ENCODE measurements at regions not wholly inside any gene's neighbourhood (a gene's known extent, or its start where the extent isn't known, plus 50 kb on each side); places are given as distances from the start of the nearest gene placed in this dataset.
"Not testable (repeated sequence)": the region's sequence is repeated elsewhere in the genome, so short reads cannot be mapped to it uniquely, and the experiment has no call there.

GRCh38 chr1:212155219-212155618 is 119.7 kb downstream of the DTL start:
- no peak for DNase-seq

- no peak for DNase-seq
Measured at GRCh38 chr1:212157252-212157651, 121.7 kb downstream of the DTL start.

GRCh38 chr1:212158912-212159796 is 123.6 kb downstream of the DTL start:
- no peak for DNase-seq

GRCh38 chr1:212161231-212161781 is 123.9 kb upstream of the PPP2R5A start:
- no peak for DNase-seq

GRCh38 chr1:212162635-212163034 is 122.6 kb upstream of the PPP2R5A start:
- DNase-seq, result no peak

GRCh38 chr1:212164095-212164872 is 120.9 kb upstream of the PPP2R5A start:
- DNase-seq, result no peak

- no peak for DNase-seq
Measured at GRCh38 chr1:212166244-212166643, 119.0 kb upstream of the PPP2R5A start.

- DNase-seq, result no peak
Measured at GRCh38 chr1:212166644-212167043, 118.6 kb upstream of the PPP2R5A start.

- DNase-seq, result no peak
Measured at GRCh38 chr1:212167098-212167497, 118.1 kb upstream of the PPP2R5A start.

GRCh38 chr1:212173567-212173966 is 111.6 kb upstream of the PPP2R5A start:
- no peak for DNase-seq

GRCh38 chr1:212174295-212174694 is 110.9 kb upstream of the PPP2R5A start:
- not testable (repeated sequence) for DNase-seq

GRCh38 chr1:212177542-212177941 is 107.7 kb upstream of the PPP2R5A start:
- DNase-seq, result no peak

- no peak for DNase-seq
Measured at GRCh38 chr1:212178851-212179250, 106.4 kb upstream of the PPP2R5A start.

- DNase-seq, result no peak
Measured at GRCh38 chr1:212179394-212180076, 105.7 kb upstream of the PPP2R5A start.

- no peak for DNase-seq
Measured at GRCh38 chr1:212181015-212181882, 104.0 kb upstream of the PPP2R5A start.

GRCh38 chr1:212182171-212182570 is 103.0 kb upstream of the PPP2R5A start:
- no peak for DNase-seq

GRCh38 chr1:212182579-212182978 is 102.6 kb upstream of the PPP2R5A start:
- no peak for DNase-seq

GRCh38 chr1:212186427-212187207 is 98.6 kb upstream of the PPP2R5A start:
- DNase-seq, result no peak

GRCh38 chr1:212188599-212189351 is 96.4 kb upstream of the PPP2R5A start:
- DNase-seq, result no peak

- DNase-seq, result no peak
Measured at GRCh38 chr1:212189352-212189738, 95.9 kb upstream of the PPP2R5A start.

GRCh38 chr1:212190169-212190568 is 95.0 kb upstream of the PPP2R5A start:
- no peak for DNase-seq

Data from NCI-H524 treated with DMSO at 0.1 percent for 48 hours (cell line).